ENCODE measurements at regions not wholly inside any gene's neighbourhood (a gene's known extent, or its start where the extent isn't known, plus 50 kb on each side); places are given as distances from the start of the nearest gene placed in this dataset.

- no peak overlapping the region for H3K4me3 Mint-ChIP-seq
- peaks cover 61% of the 10 kb centered on the region for H3K4me1 Mint-ChIP-seq (ENCODE audit: low read depth)
- no peak for DNase-seq
- peak overlapping the region; percentile 88 for H3K27ac Mint-ChIP-seq
- H3K27me3 Mint-ChIP-seq, result no peaks in the 10 kb centered on the region
- peaks cover 2% of the 10 kb centered on the region for H3K9me3 Mint-ChIP-seq
- peaks cover 9% of the 10 kb centered on the region for H3K36me3 Mint-ChIP-seq (ENCODE audit: low read depth)
These were observed 551.7 kb downstream of the RNF144A start for GRCh38 chr2:7468955-7469354.

- no peaks in the 10 kb centered on the region for H3K9me3 Mint-ChIP-seq
These were observed 554.0 kb downstream of the RNF144A start for GRCh38 chr2:7471185-7471584.

GRCh38 chr2:7472465-7472864 is 555.3 kb downstream of the RNF144A start:
- DNase-seq, result no peak
- Mint-ChIP-seq H3K9me3 (no peaks in the 10 kb centered on the region), H3K4me3 (no peak overlapping the region), H3K27me3 (no peaks in the 10 kb centered on the region), H3K27ac (no peak overlapping the region), H3K4me1 (ENCODE audit: low read depth) (peaks cover 65% of the 10 kb centered on the region), H3K36me3 (ENCODE audit: low read depth) (peaks cover 7% of the 10 kb centered on the region)

More at GRCh38 chr2:7471185-7471584, 554.0 kb downstream of the RNF144A start:
- Mint-ChIP-seq H3K27me3 (no peaks in the 10 kb centered on the region), H3K4me1 (ENCODE audit: low read depth) (peaks cover 62% of the 10 kb centered on the region), H3K27ac (peak overlapping the region; percentile 35), H3K36me3 (ENCODE audit: low read depth) (peaks cover 9% of the 10 kb centered on the region), H3K4me3 (no peak overlapping the region)
- DNase-seq, result no peak

- Mint-ChIP-seq H3K4me1 (ENCODE audit: low read depth) (peaks cover 61% of the 10 kb centered on the region), H3K4me3 (no peak overlapping the region), H3K27me3 (no peaks in the 10 kb centered on the region), H3K36me3 (ENCODE audit: low read depth) (no peaks in the 10 kb centered on the region), H3K9me3 (no peaks in the 10 kb centered on the region), H3K27ac (peak overlapping the region; percentile 82)
- no peak for DNase-seq
These were observed 556.0 kb downstream of the RNF144A start for GRCh38 chr2:7473135-7473771.

DNA sequence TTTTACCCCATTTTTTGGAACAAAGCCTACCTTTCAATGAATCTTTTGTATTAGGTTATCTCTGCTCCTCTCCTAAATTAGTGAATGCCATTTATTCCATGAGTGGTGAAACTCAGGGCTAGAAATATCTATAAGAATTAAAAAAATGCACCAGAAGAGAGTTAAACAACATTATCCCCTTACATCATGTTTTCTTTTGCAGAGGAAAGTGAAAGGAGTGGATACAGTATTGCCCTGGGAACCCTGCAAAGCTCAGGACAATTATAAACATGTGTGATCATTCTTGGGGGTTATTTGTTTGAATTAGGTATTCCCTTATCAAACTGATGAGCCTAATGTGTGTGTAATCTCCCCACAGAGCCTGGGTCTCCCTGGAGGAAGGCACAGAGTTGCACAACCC is 559.2 kb downstream of the RNF144A start:
- H3K9me3 Mint-ChIP-seq, result peaks cover 1% of the 10 kb centered on the region

DNA sequence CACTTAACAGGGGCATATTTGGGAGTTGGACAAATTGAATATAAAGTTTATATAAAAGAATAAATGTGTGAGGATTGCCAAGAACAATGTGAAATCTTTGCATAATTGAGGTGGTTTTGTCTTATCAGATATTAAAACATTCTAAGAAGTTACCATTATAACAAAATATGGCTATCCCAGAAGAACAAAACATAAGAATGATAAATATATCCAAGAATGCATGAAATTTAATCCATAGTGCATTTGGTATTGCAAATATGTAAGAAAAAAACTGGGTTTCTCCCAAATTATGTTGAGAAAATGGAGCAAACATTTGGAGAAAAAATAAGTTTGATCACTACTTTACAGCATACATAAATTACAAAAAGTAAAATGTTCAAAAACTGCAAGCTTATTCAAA is 562.4 kb downstream of the RNF144A start:
- Mint-ChIP-seq H3K9me3 (peaks cover 13% of the 10 kb centered on the region), H3K4me1 (ENCODE audit: low read depth) (peaks cover 29% of the 10 kb centered on the region), H3K36me3 (ENCODE audit: low read depth) (peaks cover 4% of the 10 kb centered on the region), H3K27ac (no peak overlapping the region), H3K4me3 (no peak overlapping the region), H3K27me3 (no peaks in the 10 kb centered on the region)
- no peak for DNase-seq

More for the DNA sequence above, 559.2 kb downstream of the RNF144A start:
- no peak for DNase-seq
- no peaks in the 10 kb centered on the region for H3K36me3 Mint-ChIP-seq (ENCODE audit: low read depth)
- no peaks in the 10 kb centered on the region for H3K27me3 Mint-ChIP-seq
- H3K4me3 Mint-ChIP-seq, result no peak overlapping the region
- H3K4me1 Mint-ChIP-seq (ENCODE audit: low read depth), result peaks cover 48% of the 10 kb centered on the region
- H3K27ac Mint-ChIP-seq, result no peak overlapping the region

DNA sequence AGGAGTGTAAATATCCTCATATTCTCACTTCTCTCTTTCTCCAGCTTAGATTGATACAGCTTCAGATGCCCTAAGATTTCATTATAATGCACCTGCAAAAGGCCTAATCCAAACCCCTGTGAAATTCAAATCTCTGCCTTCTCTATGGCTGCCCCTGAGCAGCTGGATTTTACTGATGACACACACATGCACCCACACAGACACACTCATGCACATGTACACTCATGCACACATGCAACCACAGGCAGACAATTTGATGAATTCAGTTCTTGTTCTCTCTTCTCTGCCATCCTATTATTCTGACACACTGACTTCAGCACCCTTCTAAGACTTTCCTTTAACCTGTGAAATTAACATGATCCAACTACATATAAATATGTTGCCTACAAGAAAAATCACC is 563.2 kb downstream of the RNF144A start:
- DNase-seq, result no peak
- H3K9me3 Mint-ChIP-seq, result peaks cover 13% of the 10 kb centered on the region
- H3K36me3 Mint-ChIP-seq (ENCODE audit: low read depth), result peaks cover 4% of the 10 kb centered on the region
- no peaks in the 10 kb centered on the region for H3K27me3 Mint-ChIP-seq
- H3K4me1 Mint-ChIP-seq (ENCODE audit: low read depth), result peaks cover 27% of the 10 kb centered on the region
- no peak overlapping the region for H3K27ac Mint-ChIP-seq
- H3K4me3 Mint-ChIP-seq, result no peak overlapping the region

GRCh38 chr2:7490672-7491071 is 573.5 kb downstream of the RNF144A start:
- no peak for DNase-seq
- Mint-ChIP-seq H3K36me3 (ENCODE audit: low read depth) (no peaks in the 10 kb centered on the region), H3K4me3 (no peak overlapping the region), H3K4me1 (ENCODE audit: low read depth) (peaks cover 5% of the 10 kb centered on the region), H3K27ac (no peak overlapping the region), H3K9me3 (peaks cover 2% of the 10 kb centered on the region), H3K27me3 (no peaks in the 10 kb centered on the region)

GRCh38 chr2:7492719-7493118 is 575.5 kb downstream of the RNF144A start:
- Mint-ChIP-seq H3K4me1 (ENCODE audit: low read depth) (peaks cover 10% of the 10 kb centered on the region), H3K4me3 (no peak overlapping the region), H3K27me3 (no peaks in the 10 kb centered on the region), H3K27ac (no peak overlapping the region), H3K36me3 (ENCODE audit: low read depth) (no peaks in the 10 kb centered on the region), H3K9me3 (no peaks in the 10 kb centered on the region)
- no peak for DNase-seq

GRCh38 chr2:7497178-7497577 is 580.0 kb downstream of the RNF144A start:
- Mint-ChIP-seq H3K4me1 (ENCODE audit: low read depth) (peaks cover 24% of the 10 kb centered on the region), H3K9me3 (no peaks in the 10 kb centered on the region), H3K27ac (no peak overlapping the region), H3K4me3 (no peak overlapping the region), H3K27me3 (no peaks in the 10 kb centered on the region), H3K36me3 (ENCODE audit: low read depth) (no peaks in the 10 kb centered on the region)
- no peak for DNase-seq

GRCh38 chr2:7499018-7499417 is 581.8 kb downstream of the RNF144A start:
- Mint-ChIP-seq H3K36me3 (ENCODE audit: low read depth) (no peaks in the 10 kb centered on the region), H3K27ac (no peak overlapping the region), H3K4me3 (no peak overlapping the region), H3K27me3 (no peaks in the 10 kb centered on the region), H3K4me1 (ENCODE audit: low read depth) (peaks cover 27% of the 10 kb centered on the region), H3K9me3 (no peaks in the 10 kb centered on the region)
- DNase-seq, result no peak

- Mint-ChIP-seq H3K4me3 (no peak overlapping the region), H3K27me3 (no peaks in the 10 kb centered on the region), H3K4me1 (ENCODE audit: low read depth) (peaks cover 25% of the 10 kb centered on the region), H3K9me3 (no peaks in the 10 kb centered on the region), H3K36me3 (ENCODE audit: low read depth) (no peaks in the 10 kb centered on the region), H3K27ac (no peak overlapping the region)
- no peak for DNase-seq
These were observed 585.1 kb downstream of the RNF144A start for GRCh38 chr2:7502336-7502735.

GRCh38 chr2:7508296-7508943 is 591.2 kb downstream of the RNF144A start:
- H3K9me3 Mint-ChIP-seq, result no peaks in the 10 kb centered on the region
- H3K27ac Mint-ChIP-seq, result no peak overlapping the region
- no peaks in the 10 kb centered on the region for H3K27me3 Mint-ChIP-seq
- H3K4me3 Mint-ChIP-seq, result no peak overlapping the region
- H3K4me1 Mint-ChIP-seq (ENCODE audit: low read depth), result peaks cover 14% of the 10 kb centered on the region
- no peak for DNase-seq
- H3K36me3 Mint-ChIP-seq (ENCODE audit: low read depth), result no peaks in the 10 kb centered on the region

DNA sequence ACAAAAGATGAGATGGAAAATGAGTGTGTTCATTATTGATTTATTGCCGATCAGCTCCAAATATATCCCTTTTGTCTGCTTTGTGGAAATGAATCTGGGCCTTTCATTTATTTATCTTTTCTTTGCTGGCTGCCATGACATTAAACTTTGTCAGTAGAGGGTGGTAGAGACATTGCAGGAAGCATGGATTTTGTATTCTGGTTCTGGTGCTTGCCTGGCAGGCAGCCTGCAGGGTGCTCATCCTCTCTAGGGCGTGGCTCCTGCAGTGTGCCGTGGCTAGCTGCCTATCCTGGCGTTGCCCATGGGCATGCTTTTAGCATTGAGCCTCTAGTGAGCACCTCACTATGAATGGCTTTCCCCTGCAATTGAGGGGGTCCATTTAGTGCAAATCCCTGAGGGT is 593.1 kb downstream of the RNF144A start:
- Mint-ChIP-seq H3K27ac (no peak overlapping the region), H3K36me3 (ENCODE audit: low read depth) (no peaks in the 10 kb centered on the region), H3K9me3 (no peaks in the 10 kb centered on the region), H3K27me3 (no peaks in the 10 kb centered on the region), H3K4me1 (ENCODE audit: low read depth) (peaks cover 24% of the 10 kb centered on the region), H3K4me3 (no peak overlapping the region)
- no peak for DNase-seq

- Mint-ChIP-seq H3K27me3 (no peaks in the 10 kb centered on the region), H3K27ac (no peak overlapping the region), H3K4me3 (no peak overlapping the region), H3K9me3 (no peaks in the 10 kb centered on the region), H3K4me1 (ENCODE audit: low read depth) (peaks cover 48% of the 10 kb centered on the region), H3K36me3 (ENCODE audit: low read depth) (no peaks in the 10 kb centered on the region)
- DNase-seq, result no peak
These were observed 596.6 kb downstream of the RNF144A start for GRCh38 chr2:7513834-7514233.

Measured in activated T-cell treated with anti-CD3 and anti-CD28 coated beads, Interleukin-2, amount 50 U/mL, for 24 hours (primary cell).